GM12892 (cell line): ENCODE measurements at regions not wholly inside any gene's neighbourhood (a gene's known extent, or its start where the extent isn't known, plus 50 kb on each side); places are given as distances from the start of the nearest gene placed in this dataset.

Experiments used
- POLR2A ChIP-seq: IDR thresholded peaks from 2 replicates; pipeline ENCODE4 v1.6.1; 2011; ENCODE audit warnings: low read depth, low read length, control low read depth
- POLR2AphosphoS5 ChIP-seq: IDR thresholded peaks from 2 replicates; pipeline ENCODE4 v1.6.1; 2011; ENCODE audit warnings: low read depth, low read length, control low read depth
- TAF1 ChIP-seq: IDR thresholded peaks from 2 replicates; pipeline ENCODE4 v1.6.1; 2011; ENCODE audit warnings: low read depth, mild to moderate bottlenecking, control low read depth, low read length, borderline replicate concordance

- TF ChIP-seq POLR2AphosphoS5: no peak
- TF ChIP-seq POLR2A: no peak
- no peak for TF ChIP-seq TAF1
Observed at GRCh38 chr1:119253366-119253765, 112.9 kb upstream of the WARS2 start.
